ENCODE measurements at regions not wholly inside any gene's neighbourhood (a gene's known extent, or its start where the extent isn't known, plus 50 kb on each side); places are given as distances from the start of the nearest gene placed in this dataset.

GRCh38 chr1:219041818-219042217, 131.9 kb upstream of the LYPLAL1 start:
- TF ChIP-seq, protein P1, sequence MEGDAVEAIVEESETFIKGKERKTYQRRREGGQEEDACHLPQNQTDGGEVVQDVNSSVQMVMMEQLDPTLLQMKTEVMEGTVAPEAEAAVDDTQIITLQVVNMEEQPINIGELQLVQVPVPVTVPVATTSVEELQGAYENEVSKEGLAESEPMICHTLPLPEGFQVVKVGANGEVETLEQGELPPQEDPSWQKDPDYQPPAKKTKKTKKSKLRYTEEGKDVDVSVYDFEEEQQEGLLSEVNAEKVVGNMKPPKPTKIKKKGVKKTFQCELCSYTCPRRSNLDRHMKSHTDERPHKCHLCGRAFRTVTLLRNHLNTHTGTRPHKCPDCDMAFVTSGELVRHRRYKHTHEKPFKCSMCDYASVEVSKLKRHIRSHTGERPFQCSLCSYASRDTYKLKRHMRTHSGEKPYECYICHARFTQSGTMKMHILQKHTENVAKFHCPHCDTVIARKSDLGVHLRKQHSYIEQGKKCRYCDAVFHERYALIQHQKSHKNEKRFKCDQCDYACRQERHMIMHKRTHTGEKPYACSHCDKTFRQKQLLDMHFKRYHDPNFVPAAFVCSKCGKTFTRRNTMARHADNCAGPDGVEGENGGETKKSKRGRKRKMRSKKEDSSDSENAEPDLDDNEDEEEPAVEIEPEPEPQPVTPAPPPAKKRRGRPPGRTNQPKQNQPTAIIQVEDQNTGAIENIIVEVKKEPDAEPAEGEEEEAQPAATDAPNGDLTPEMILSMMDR (IDR thresholded peaks at IDR 0.05) = no peak
- TF ChIP-seq POLR2A (IDR thresholded peaks at IDR 0.05) (no peak), POLR2AphosphoS5 (IDR thresholded peaks at IDR 0.05) (no peak)
